ENCODE measurements at regions not wholly inside any gene's neighbourhood (a gene's known extent, or its start where the extent isn't known, plus 50 kb on each side); places are given as distances from the start of the nearest gene placed in this dataset.

- TF ChIP-seq, protein P1, sequence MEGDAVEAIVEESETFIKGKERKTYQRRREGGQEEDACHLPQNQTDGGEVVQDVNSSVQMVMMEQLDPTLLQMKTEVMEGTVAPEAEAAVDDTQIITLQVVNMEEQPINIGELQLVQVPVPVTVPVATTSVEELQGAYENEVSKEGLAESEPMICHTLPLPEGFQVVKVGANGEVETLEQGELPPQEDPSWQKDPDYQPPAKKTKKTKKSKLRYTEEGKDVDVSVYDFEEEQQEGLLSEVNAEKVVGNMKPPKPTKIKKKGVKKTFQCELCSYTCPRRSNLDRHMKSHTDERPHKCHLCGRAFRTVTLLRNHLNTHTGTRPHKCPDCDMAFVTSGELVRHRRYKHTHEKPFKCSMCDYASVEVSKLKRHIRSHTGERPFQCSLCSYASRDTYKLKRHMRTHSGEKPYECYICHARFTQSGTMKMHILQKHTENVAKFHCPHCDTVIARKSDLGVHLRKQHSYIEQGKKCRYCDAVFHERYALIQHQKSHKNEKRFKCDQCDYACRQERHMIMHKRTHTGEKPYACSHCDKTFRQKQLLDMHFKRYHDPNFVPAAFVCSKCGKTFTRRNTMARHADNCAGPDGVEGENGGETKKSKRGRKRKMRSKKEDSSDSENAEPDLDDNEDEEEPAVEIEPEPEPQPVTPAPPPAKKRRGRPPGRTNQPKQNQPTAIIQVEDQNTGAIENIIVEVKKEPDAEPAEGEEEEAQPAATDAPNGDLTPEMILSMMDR (IDR thresholded peaks at IDR 0.05) = no peak
- TF ChIP-seq RFX5 (IDR thresholded peaks at IDR 0.05) = no peak
- TF ChIP-seq RAD21 (conservative IDR thresholded peaks at IDR 0.05 in 1 of 2, IDR thresholded peaks at IDR 0.05 in 1 of 2) = no peak
- TF ChIP-seq, protein P2, sequence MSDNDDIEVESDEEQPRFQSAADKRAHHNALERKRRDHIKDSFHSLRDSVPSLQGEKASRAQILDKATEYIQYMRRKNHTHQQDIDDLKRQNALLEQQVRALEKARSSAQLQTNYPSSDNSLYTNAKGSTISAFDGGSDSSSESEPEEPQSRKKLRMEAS (IDR thresholded peaks at IDR 0.05) = no peak
- TF ChIP-seq POLR2A (IDR thresholded peaks at IDR 0.05; ENCODE audit: low read length) = no peak
- no peak for TF ChIP-seq EHF (CRISPR knock-in tag; IDR thresholded peaks at IDR 0.05)
- no peak for TF ChIP-seq FOSL2 (IDR thresholded peaks at IDR 0.05)
- TF ChIP-seq FOSL2 (CRISPR knock-in tag; IDR thresholded peaks at IDR 0.05) = no peak
- no peak for TF ChIP-seq HES2 (IDR thresholded peaks at IDR 0.05)
Observed at GRCh38 chr20:24735263-24735662, 213.8 kb upstream of the CST7 start.

All from A549 (cell line).